DMS 273 treated with DMSO at 0.1 percent for 48 hours (cell line): ENCODE measurements at regions not wholly inside any gene's neighbourhood (a gene's known extent, or its start where the extent isn't known, plus 50 kb on each side); places are given as distances from the start of the nearest gene placed in this dataset.

Source experiments
- DNase-seq: peaks from one replicate; lab custom pipeline; 2025; lab: John Stamatoyannopoulos, UW

- DNase-seq: no peak
Observed at GRCh38 chr21:27257908-27258556, 291.1 kb upstream of the ADAMTS5 start.

GRCh38 chr21:27257226-27257625 is 290.3 kb upstream of the ADAMTS5 start:
- DNase-seq: no peak

GRCh38 chr21:27251752-27252151 is 284.9 kb upstream of the ADAMTS5 start:
- DNase-seq: no peak

GRCh38 chr21:27250366-27250765 is 283.5 kb upstream of the ADAMTS5 start:
- no peak for DNase-seq

- no peak for DNase-seq
Observed at GRCh38 chr21:27248814-27249213, 281.9 kb upstream of the ADAMTS5 start.

GRCh38 chr21:27246741-27247140 is 279.9 kb upstream of the ADAMTS5 start:
- DNase-seq: no peak

- DNase-seq: no peak
Observed at GRCh38 chr21:27244776-27245175, 277.9 kb upstream of the ADAMTS5 start.

- no peak for DNase-seq
Observed at GRCh38 chr21:27244352-27244751, 277.5 kb upstream of the ADAMTS5 start.

- DNase-seq: no peak
Observed at GRCh38 chr21:27240839-27241238, 274.0 kb upstream of the ADAMTS5 start.

GRCh38 chr21:27233514-27234115 is 266.7 kb upstream of the ADAMTS5 start:
- DNase-seq: no peak

GRCh38 chr21:27225940-27226339 is 259.1 kb upstream of the ADAMTS5 start:
- DNase-seq: no peak

- no peak for DNase-seq
Observed at GRCh38 chr21:27225151-27225550, 258.3 kb upstream of the ADAMTS5 start.

- no peak for DNase-seq
Observed at GRCh38 chr21:27224169-27224568, 257.3 kb upstream of the ADAMTS5 start.

GRCh38 chr21:27221077-27221476 is 254.2 kb upstream of the ADAMTS5 start:
- no peak for DNase-seq

GRCh38 chr21:27220416-27220815 is 253.5 kb upstream of the ADAMTS5 start:
- DNase-seq: no peak

GRCh38 chr21:27219068-27219467 is 252.2 kb upstream of the ADAMTS5 start:
- no peak for DNase-seq

GRCh38 chr21:27213303-27213702 is 246.4 kb upstream of the ADAMTS5 start:
- DNase-seq: no peak

- no peak for DNase-seq
Observed at GRCh38 chr21:27212441-27212840, 245.6 kb upstream of the ADAMTS5 start.

- no peak for DNase-seq
Observed at GRCh38 chr21:27209546-27209945, 242.7 kb upstream of the ADAMTS5 start.

GRCh38 chr21:27206368-27206982 is 239.6 kb upstream of the ADAMTS5 start:
- no peak for DNase-seq

GRCh38 chr21:27202301-27202700 is 235.4 kb upstream of the ADAMTS5 start:
- no peak for DNase-seq

GRCh38 chr21:27201197-27201596 is 234.3 kb upstream of the ADAMTS5 start:
- DNase-seq: no peak

- no peak for DNase-seq
Observed at GRCh38 chr21:27196651-27197050, 229.8 kb upstream of the ADAMTS5 start.
